Ecto neural progenitor cell (in vitro differentiated cells): ENCODE measurements at regions not wholly inside any gene's neighbourhood (a gene's known extent, or its start where the extent isn't known, plus 50 kb on each side); places are given as distances from the start of the nearest gene placed in this dataset.
"Not testable (repeated sequence)": the region's sequence is repeated elsewhere in the genome, so short reads cannot be mapped to it uniquely, and the experiment has no call there.

Experiments
- DNase-seq: peaks from one replicate; pipeline ENCODE4 v3.0.0-alpha.2; 2018; ENCODE audit warnings: low spot score

DNA sequence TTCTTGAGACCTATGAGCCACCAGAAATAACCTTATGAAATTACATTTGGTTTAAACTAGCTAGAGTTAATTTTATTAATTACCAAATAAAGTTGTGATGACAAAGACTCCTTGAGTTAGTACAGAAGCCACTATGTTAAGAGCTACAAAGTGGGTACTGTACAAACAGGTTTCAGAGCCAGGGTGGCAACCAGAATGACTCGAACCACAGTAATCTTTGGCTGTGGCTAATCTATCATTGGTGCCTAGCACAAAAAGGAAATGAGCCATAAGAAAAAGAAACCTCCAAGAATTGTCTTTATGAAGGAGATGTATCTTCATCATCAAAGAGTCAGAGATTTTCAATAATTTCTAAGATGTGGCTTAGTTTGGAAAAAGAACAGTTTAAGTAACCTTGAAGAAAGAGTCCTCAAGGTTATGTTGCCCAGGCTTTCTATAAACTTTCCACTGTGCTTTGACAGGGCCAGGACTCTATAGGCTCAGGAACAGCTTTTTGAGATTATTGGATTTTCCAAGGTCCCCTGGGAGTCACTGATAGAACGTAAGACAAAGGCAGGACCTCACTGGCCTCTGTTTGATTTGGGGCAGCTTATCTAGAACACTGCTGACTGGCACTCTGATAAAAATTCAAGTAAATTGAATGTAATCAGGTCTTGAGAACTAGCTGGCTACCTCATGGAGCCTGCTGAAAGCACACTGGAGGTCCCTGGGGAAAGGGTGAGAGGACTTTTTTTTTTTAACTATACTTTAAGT lies 777.7 kb downstream of the STIM2 start:
- no peak for DNase-seq

DNA sequence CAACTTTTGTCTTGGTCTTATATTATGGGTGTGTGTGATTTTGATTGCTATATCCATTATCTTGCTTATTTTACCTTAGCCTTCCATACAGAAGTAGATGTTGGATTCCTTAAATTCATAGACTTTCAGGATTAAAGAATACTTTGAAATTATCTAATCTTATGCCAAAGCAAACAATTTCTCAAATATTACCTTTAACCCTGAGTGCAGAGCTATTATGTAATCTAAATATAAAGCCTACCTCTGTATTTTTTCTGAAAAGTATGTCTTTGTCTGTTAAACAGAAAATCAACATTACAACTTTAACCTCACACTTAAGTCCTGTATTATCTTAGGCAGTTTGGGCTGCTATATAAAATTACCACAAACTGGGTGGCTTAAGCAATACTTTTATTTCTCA lies 782.5 kb downstream of the STIM2 start:
- no peak for DNase-seq

DNA sequence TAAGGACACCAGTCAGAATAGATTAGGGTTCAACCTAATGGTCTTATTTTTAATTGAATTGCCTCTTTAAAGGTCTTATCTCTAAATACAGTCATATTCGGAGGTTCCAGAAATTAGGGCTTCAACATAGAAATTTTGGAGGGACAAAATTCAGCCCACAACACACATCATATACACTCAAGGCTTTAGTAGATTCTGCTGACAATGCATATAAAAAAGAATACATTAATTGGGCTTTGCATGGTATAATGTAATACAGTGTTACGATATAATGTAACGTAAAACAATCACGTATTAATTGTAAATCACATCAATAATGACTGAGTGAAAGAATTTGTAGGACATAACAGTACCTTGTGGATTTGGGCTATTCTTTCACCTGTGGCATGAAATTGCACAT lies 787.8 kb downstream of the STIM2 start:
- no peak for DNase-seq

DNA sequence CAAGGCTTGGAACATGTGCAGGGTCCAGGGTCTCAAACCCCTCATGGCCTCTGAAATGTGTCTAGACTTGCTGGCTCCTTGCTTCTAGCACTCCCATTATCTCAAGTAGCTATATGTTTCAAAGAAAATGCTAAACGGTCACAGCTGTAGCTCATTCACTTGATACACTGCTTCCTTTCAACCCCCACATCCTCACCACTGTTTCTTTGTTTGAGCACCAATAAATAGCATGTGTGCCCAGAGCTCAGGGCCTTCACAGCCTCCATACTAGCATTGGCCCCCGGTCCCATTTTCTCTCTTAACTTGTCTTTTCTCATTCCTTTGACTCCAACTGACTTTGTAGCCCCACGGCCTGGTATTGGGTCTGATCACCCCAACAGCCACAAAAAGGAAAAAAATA lies 801.8 kb downstream of the STIM2 start:
- DNase-seq: no peak

DNA sequence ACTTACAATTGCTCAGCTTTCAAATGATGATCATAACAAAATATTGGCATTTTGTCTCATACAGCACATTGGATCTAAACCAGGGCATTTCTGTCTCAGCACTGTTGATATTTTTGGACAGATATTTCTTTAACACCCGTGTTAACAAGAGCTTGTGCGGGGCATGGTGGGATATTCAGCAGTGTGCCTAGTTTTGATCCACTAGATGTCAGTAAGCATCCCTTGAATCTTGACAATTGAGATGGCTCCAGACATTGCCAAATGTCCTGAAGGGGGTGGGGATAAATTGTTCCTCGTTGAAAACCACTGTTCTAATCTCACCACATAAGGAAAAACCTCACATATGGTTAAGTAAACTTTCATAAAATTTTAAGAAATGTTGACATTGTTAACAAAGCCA lies 806.3 kb downstream of the STIM2 start:
- DNase-seq: no peak

DNA sequence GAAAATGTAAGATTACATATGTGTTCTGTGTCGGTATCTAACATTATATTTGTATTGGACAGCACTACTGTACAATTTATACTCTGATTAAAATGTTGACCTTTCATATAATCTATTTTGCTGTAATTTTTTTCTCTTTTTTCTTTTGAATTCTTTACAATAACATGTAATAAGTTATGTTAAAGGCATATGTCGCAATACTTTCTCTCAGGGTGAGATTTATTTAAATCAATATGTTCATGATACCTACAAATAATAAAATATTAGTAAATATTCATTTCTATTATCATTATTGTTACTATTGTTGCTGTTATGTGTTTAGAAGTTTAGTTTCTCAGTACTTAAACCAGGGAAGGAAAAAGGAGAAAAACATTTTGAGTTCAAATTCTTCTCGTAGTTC lies 807.4 kb downstream of the STIM2 start:
- no peak for DNase-seq

DNA sequence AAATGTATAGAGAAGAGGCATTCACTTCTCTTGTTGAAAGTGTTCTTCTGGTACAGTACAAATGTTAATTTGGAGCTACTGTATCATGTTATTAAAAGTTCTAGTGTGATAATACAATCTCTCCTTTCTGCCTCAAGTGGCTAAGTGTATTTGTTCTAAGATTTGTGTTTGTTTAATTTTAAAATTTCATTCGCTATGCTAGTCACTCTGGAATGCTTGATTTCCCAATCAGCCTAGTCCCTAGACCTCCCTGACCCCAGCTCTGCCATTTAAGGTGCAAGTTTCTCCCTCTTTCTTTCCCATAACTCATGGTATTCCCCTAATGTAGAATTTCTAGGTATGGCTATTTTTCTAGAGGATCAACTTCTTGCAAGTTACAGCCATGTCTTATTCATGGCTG lies 817.4 kb downstream of the STIM2 start:
- DNase-seq: no peak

DNA sequence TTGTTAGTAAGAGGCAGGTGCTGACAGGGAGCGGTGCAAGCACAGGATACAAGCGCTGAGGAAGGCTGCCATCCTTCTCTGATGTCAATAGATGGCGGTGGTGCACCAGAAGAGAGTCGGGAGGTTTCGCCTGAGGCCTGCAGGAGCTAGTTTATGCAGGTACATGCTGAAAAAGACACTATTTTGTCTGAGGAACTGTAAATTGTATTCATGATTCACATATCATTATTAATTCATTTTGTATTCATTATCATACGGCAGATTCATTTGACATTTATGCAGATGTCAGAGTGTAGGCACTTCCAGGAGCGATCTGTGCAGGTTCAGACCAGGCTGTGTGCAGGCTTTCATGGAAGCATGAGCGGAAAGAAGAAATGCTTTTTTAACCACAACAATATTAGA lies 824.0 kb downstream of the STIM2 start:
- peak; percentile 66 for DNase-seq

DNA sequence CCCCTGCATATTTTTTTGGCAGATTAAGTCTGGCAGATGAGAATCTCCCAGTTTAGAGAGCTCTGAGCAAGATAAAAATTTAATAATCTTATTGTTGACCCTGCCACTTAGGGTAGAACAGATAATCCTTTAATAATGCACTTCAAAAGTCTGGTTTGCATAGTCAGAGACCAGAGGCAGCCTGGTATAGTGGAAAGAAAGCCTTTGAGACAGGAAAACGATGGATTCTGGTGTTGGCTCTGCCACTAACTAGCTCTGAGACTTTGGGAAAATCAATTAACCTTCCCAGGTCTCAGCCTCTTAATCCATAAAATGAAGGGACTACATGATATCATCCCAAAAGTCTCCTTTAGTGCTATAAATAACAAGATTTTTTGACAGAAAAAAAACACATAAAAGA lies 824.5 kb downstream of the STIM2 start:
- DNase-seq: no peak

DNA sequence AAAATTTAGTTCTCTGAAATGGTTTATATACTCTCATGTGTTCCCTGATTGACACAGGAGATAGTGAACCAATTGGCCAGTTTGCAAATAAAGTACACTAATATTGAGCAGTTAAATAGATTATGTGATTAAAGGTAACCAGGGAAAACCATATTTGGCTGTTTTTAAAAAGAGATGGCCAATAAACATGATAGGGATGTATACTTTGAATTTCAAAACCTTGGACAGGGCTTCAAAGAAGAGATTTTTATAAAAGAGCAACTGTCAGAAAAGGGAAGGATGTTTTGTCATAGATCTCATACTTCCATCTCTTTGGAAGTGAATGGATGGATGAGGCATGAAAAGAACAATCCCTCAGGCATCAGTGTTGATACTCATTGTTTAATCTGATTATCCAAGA lies 825.3 kb downstream of the STIM2 start:
- no peak for DNase-seq

DNA sequence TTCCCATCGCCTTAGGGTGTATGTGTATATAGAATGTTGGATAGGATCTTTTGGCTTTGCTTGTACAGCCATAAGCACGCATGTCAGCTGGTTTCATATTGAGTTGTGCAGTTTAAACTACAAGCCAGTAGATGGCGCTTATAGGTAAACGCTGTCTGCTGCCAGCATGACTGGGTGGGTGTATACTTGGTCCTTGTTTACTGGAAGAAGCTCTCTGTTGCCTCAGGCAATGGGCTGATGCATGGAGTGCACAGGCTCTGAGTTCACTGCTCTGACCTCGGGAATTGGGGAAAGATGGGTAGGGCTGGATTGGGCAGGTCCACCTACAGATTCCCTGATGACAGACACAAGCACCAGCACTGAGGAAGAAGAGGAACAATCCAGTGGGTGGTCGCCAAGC lies 831.5 kb downstream of the STIM2 start:
- peak; percentile 50 for DNase-seq

DNA sequence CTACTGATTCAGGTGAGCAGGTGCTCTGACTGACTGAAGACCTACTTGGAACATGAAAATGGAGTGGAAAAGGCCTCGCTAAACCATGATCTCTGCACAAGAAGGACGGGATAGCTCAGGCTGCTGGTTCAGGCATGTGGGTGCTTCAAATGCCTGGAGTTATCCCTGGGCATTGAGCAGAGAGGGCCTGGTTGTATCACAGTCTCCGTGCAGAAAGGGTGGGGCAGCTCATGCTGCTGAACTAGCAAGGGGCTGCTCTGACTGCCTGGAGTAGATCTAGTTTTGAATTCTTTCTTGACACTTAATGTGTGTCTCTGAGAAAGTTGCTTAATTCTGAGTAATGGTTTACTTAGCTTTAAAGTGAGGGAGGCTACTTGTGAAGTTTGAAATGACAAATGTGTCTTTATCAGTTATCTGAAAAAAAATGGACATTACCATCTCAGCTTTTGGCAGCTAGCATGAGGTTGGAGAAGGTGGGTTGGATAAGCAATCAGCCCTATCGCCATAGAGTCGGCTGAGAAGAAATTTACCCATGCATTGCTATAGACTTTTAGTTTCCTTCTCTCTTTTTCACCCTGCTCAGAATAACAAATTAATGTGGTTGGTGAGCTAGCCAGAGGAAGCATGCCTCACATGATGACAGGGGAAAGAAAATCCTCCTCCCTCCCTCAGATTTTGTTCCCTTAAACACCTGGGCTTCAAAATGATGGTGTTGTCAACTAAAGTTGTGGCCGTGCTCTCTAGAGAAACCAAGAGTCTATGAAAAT lies 832.4 kb downstream of the STIM2 start:
- DNase-seq: no peak

DNA sequence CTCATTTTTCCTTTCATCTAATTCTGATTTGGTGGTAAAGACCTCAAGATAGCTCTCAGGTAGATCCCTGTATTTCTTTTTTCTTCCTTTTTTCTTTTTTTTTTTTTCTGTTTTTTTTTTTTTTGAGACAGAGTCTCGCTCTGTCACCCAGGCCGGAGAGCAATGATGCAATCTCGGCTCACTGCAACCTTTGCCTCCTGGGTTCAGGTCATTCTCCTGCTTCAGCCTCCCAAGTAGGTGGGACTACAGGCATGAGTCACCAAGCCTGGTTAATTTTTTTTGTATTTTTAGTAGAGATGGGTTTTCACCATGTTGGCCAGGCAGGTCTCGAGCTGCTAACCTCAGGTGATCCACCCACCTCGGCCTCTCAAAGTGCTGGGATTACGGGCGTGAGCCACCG lies 835.6 kb downstream of the STIM2 start:
- not testable (repeated sequence) for DNase-seq

DNA sequence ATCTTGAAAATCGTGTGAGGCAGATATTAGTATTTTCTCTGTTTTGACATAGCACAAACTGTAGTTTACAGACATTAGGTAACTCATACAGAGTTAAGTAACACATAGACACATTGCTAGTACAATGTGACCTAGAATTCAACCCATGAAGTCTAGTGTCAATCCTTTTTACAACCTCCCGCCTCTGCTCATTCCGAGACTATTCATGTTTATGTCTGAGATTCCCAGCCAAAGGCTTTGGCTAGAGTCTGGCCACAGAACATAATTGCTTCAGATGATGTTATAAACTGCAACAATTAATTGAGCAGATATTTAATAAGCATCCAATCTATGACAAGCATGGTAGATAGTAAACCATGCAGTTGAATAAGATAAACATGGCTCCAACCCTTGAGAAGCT lies 841.0 kb downstream of the STIM2 start:
- no peak for DNase-seq

DNA sequence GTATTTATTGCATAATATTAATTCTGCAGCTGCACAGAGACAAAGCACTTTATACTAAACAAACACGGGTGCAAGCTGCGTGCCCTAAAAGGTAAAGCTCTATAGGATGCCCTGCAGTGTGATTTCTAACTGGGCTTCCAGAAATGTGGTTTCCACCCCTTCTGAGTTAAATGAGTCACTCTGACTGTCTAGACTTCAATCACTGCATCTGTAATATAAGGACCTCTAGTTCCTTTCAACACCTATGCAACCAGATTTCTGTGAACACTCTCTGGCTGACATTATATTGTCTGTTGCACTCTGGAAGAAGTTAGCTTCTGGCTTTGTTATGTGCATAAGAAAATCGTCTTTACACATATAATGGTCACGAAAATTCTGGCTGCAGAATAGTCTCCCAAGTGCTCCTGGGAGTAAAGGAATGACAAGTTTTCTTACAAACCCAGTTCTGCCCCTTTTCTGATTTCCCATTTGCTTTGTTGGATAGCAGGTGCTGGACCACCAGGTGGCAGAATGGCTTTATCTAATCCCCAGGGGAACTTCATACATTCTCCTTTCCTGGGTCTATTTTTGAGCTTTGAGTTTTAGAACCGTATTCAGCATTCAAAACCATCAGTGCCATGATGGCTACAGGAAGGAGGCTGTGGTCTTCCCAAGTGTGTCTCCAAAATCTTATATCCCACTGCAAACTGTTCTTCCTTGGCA lies 842.2 kb downstream of the STIM2 start:
- no peak for DNase-seq

DNA sequence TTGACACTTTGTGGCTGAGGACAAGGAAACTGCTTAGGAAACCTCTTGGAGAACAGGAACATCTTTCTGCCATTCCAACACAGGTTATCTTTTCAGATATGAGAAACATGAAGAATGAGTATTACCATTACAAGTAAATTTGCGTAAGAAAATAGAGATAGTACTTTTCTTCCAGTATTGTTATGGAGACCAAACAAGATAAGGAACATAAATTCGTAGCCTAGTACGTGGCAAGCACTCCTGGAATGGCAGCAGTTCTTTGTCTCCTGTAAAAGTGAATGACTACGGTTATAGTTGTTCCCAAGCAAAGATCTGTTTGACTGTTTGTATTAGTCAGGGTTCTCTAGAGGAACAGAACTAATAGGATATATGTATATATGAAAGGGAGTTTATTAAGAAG lies 843.1 kb downstream of the STIM2 start:
- DNase-seq: no peak

DNA sequence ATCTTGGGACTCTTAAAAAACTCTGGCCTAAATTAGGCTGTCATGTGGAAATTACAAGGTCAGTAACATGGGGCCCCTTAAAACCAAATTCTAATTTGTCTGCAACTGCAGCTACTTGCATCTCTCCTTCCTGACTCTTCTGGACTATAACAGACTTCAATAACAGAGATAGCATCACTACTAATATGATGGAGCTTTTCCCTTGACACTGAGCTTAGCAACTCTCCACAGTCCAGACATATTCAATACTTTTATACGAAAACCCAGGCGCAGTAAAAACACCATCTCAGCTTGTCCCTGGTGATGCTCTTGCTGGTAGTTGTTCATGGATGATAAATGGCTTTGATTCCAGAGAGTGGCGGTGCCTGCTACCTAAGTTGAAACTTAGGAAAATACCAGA lies 850.4 kb downstream of the STIM2 start:
- DNase-seq: no peak

DNA sequence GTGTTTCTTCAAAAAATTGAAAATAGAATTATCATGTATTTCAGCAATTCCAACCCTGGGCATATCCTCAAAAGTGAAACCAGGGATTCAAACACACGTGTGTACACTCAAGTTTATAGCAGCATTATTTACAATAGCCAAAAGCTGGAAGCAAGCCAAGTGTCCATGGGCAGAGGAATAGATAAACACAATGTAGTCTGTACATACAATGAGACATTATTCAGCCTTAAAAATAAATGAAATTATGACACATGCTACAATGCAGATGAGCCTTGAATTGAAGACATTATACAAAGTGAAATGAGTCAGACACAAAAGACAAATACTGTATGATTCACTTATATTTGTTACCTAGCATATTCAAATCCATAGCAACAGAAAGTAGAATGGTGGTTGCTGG lies 853.4 kb downstream of the STIM2 start:
- DNase-seq: no peak

DNA sequence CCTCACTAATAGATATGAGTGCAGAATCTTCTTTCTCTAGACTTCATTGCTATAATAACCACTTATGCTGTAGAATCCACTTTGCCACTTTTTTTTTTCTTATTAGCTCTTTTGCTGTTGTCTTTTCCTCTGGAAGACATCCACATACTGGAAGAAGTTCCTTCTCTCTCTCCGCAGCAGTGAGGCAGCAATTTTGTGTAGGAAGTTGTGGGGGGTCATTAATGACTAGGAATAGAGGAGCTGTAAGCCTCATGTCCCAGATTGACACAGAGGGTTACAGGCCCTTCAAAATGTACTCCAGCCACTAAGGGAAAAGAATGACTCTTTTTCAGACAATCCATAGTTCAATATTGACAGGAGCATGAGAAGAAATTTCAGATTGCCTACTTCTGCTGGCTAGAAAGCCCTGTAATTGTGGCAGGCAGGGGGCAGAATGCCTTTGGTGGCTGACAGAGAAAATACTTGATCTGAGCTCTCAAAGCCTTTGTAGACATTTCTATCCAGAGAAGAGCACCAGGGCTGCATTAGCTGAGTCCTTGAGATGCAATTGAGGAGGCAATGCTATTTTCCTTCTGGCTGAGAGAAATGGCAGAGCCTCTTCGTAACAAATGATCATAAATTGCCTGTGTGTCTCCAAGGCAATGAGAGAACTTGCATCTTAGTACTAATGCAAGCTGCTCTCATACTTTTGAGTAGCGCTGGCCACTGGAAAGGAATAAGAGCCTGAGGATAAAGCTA lies 856.2 kb downstream of the STIM2 start:
- no peak for DNase-seq

DNA sequence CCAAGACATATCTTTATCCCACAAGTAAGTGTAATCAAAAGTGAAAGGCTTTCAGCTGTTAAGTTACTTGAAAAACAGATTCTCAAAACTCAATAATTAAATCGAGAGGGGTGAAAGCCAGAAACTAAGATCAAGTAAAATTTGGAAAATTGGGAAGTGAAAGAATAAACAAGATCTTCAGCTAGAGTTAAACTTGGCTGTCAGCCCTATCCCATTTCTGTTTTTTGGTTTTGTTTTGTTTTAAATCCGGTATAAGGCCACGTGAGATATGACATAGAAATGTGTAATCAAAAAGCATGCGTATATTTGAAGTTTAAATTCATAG lies 856.8 kb downstream of the STIM2 start:
- no peak for DNase-seq

DNA sequence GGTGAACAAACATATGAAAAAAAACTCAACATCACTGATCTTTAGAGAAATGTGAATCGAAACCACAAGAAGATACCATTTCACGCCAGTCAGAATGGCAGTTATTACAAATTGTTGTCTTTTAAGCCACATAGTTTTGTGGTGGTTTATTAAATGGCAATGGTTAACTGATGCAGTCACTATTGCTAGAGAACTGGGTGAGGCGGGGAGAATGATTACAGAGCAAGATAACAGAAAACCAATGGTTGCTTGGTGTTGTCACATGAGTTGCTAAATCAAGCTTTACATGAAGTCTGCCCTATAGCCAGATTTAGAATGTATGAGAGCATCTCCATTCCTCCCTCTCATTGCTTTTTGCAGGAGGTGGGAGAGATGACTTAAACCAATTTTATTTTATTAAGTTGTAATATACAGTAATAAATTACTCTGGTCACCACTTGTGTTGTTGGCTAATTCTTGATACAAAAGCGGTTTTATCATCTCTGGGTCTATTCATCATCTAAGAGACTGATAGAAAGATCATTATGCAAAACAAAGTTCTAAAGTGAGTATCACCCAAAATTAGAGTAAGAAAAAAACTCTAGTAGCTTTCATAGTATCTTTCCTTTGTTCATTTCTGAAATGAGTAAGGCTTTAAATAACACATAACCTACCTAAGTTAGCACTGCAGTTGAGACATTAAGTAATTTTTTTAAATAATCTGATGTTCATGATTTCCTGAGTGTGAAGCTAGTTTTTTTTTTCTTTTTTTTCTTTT lies 859.5 kb downstream of the STIM2 start:
- DNase-seq: no peak

DNA sequence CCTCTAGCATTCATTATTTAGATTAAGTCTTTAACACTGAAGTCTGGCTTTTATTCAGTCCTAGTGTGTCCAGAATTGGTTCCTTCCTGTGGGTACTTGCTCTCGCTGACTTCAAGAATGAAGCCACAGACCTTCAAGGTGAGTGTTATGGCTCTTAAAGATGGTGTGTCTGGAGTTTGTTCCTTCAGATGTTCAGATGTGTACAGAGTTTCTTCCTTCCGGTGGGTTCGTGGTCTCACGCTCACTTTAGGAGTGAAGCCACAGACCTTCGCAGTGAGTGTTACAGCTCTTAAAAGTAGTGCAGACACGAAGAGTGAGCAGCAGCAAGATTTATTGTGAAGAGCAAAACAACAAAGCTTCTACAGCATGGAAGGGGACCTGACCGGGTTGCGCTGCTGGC lies 860.6 kb downstream of the STIM2 start:
- DNase-seq: no peak
